ENCODE measurements at regions not wholly inside any gene's neighbourhood (a gene's known extent, or its start where the extent isn't known, plus 50 kb on each side); places are given as distances from the start of the nearest gene placed in this dataset.
"Not testable (repeated sequence)": the region's sequence is repeated elsewhere in the genome, so short reads cannot be mapped to it uniquely, and the experiment has no call there.

DNA sequence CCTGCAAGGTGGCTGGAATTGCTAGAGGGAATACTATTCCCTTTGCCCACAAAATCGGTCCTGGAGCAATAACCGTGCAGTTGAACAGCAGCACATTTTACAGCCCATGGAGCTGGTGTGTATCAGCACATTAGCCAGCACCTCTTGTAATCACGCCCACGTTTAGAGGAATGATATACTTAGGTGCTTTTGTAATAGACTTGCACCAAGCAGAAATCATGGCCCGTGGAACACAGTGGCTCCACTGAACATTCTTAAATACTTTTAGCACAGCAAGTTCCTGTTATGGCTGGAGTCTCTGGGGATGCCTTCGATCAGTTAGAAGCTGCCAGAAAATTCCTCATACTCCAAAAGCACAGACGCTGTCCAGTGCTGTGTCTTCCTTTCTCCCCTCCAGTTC is 218.1 kb upstream of the FAM78B start:
- DNase-seq (ENCODE audit: low read depth in 4 of 4, low spot score in 3 of 4): no peak

DNA sequence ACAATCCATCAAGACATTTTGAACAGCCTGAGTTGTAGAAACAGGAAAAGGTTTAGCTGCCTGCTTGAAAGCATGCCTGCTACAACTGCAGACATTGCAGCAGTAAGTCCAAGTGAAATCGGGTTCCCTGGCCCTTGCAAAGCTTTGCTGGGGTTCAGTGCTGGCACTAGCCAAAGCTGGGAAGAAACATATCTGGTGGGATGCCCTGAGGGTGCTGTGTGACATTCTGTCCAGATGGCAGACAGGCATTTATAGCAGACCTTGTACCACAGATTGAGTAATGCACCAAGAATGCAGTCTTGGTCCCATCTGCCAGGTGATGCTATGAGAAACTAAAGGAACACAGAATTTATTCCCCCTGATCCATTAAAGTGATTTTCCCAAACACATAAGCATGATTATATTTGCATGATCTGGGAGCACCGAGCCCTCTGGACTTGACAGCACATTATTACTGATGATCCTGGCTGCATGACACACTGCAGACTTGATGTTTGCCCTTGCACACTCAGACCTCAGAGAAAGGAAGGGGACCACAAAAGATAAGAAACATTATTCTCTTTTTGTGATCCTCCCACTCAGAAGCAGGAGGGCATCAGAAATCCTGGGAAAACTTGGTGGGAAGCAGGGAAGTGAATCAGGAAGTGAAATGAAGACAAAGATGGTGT is 223.7 kb upstream of the FAM78B start:
- DNase-seq (ENCODE audit: low read depth in 4 of 4, low spot score in 3 of 4): no peak

DNA sequence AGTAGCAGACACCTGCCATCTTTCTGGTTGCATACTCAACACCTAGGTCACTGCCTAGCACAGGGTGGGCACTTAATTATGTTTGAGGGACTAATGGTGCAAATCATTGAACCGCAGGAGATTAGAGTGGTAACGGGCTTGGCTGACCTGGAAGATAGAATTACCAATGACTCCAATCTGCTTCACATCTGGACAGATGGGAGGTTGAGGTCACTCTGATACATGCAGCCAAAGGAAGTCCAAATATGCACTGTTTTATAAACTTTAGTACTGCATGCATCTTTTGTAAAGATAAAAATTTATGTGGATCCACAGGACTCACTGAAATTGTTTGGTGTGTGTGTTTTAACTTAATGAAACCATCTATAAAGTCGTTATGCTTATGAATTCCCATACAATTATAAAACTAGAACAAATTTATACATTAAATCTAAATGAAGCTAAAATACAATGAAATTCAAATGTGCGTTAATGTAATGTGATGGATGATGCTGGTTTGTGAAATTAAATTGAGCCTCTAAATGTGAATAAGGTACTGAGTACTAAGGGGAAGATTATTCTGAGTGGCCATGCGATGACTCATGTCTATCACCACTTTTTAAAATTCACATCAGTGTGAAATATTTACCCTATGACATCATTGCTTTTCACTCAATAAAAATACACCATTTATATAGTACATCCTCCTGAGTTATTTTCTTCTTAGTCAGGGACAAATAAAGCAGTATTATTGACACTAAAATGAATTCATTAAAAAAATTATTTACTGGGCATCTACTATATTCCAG is 224.7 kb upstream of the FAM78B start:
- no peak for DNase-seq (ENCODE audit: low read depth in 4 of 4, low spot score in 3 of 4)

DNA sequence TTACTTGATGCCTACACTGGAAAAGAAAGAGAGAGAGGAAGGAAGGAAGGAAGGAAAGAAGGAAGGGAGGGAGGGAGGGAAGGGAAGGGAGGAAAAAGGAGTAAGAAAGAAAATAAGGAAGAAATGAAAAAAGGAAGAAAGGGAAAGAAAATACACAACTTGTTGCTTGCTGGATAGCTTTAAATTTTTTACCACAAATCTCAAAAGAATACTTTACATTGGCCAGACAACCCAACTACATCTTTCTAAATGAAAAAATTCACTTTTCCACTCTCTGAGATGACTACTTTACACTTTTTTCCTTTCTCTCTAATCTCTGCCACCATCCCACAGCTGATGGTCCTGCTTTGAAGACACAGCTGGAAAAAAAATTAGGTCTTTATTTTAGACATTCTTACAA is 228.9 kb upstream of the FAM78B start:
- no peak for DNase-seq (ENCODE audit: low read depth in 4 of 4, low spot score in 3 of 4)

DNA sequence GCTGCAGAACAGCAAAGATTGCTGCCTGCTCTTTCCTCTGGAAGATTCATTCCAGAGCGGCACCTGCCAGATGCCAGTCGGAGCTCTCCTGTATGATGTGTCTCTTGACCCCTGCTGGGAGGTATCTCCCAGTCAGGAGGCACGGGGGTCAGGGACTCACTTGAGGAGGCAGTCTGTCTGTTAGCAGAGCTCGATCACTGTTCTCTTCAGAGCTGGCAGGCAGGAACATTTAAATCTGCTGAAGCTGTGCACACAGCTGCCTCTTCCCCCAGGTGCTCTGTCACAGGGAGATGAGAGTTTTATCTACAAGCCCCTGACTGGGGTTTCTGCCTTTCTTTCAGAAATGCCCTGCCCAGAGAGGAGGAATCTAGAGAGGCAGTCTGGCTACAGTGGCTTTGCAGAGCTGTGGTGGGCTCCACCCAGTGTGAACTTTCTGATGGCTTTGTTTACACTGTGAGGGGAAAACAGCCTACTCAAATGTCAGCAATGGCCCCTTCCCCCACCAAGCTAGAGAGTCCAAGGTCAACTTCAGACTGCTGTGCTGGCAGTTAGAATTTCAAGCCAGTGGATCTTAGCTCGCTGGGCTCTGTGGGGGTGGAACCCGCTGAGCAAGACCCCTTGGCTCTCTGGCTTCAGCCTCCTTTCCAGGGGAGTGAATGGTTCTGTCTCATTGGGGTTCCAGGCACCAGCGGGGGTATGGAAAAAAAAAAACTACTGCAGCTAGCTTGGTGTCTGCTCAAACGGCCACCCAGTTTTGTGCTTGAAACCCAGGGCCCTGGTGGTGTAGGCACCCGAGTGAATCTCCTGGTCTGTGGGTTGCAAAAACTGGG is 242.7 kb upstream of the FAM78B start:
- DNase-seq (ENCODE audit: low read depth in 4 of 4, low spot score in 3 of 4): peak in 1 of 4 donors; percentile 5

DNA sequence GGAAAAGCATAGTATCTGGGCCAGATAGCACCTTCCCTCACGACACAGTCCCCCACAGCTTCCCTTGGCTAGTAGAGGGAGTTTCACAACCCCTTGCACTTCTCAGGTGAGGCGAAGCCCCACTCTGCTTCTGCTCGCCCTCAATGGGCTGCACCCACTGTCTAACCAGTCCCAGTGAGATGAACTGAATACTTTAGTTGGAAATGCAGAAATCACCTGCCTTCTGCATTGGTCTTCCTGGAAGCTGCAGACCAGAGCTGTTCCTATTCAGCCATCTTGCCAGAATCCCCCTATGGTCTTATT is 243.2 kb upstream of the FAM78B start:
- no peak for DNase-seq (ENCODE audit: low read depth in 4 of 4, low spot score in 3 of 4)

DNA sequence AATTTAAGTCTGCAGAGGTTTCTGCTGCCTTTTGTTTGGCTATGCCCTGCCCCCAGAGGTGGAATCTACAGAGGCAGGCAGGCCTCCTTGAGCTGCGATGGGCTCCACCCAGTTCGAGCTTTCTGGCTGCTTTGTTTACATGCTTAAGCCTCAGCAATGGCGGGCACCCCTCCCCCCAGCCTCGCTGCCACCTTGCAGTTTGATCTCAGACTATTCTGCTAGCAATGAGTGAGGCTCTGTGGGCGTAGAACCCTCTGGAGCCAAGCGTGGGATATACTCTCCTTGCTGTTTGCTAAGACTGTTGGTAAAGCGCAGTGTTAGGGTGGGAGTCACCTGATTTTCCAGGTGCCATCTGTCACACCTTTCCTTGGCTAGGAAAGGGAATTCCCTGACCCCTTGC is 250.0 kb upstream of the FAM78B start:
- not testable (repeated sequence) for DNase-seq (ENCODE audit: low read depth in 4 of 4, low spot score in 3 of 4)

DNA sequence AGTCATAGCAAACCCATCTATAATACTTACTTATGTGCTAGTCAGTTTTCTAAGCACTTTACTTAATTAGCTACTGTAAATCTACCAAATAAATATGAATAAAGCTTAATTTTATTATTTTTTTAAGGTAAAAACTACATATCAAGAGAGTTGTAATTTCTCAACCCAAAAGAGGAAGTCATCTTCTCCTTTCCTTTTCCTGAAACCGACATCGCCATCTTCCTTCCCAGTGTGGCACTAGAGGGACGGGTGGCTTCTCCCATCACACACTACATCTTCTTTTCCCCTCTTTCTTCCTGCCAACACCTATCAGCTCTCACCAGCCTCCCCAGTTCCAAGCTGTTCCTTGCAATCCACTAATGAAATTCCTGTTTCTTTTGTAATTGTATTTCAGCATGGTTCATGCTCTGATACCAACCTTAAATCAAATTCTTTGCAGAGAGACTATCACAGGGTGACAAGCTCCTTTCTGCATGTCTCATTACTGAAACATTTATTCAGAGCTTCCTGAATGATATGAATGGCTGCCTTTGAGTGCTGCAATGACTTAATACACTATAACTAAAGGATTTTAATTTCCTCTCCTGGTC is 251.6 kb upstream of the FAM78B start:
- no peak for DNase-seq (ENCODE audit: low read depth in 4 of 4, low spot score in 3 of 4)

DNA sequence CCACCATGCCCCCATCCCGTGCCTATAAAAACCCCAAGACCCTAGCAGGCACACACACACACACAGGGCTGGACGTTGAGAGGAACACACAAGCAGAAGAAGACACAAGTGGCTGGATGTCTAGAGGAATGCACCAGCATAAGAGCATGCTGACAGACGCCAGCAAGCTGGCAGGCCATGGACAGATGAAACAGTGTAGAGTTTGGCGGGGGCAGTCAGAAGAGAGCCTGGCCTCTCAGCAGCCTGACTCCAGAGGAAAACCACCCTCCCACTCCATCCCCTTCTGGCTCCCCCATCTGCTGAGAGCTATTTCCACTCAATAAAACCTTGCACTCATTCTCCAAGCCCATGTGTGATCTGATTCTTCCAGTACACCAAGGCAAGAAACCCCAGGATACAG is 255.8 kb upstream of the FAM78B start:
- not testable (repeated sequence) for DNase-seq (ENCODE audit: low read depth in 4 of 4, low spot score in 3 of 4)

DNA sequence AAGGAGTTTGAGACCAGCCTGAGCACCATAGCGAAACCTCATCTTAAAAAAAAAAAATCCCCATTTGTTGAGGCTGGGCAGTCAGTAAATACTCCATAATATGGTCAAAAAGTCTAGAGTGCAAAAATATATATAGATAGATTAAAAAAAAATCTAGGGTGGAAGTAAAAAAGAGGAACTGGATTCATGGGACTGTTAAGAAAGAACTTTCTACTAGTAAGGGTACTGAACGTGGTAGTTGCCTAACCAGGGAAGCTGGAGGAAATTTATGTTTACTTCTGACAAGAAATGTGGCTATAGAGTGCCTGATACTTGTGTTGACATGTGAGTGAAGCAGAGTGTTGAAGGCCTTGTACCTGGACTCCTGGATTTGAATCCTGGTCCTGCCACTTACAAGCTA is 265.9 kb upstream of the FAM78B start:
- no peak for DNase-seq (ENCODE audit: low read depth in 4 of 4, low spot score in 3 of 4)

DNA sequence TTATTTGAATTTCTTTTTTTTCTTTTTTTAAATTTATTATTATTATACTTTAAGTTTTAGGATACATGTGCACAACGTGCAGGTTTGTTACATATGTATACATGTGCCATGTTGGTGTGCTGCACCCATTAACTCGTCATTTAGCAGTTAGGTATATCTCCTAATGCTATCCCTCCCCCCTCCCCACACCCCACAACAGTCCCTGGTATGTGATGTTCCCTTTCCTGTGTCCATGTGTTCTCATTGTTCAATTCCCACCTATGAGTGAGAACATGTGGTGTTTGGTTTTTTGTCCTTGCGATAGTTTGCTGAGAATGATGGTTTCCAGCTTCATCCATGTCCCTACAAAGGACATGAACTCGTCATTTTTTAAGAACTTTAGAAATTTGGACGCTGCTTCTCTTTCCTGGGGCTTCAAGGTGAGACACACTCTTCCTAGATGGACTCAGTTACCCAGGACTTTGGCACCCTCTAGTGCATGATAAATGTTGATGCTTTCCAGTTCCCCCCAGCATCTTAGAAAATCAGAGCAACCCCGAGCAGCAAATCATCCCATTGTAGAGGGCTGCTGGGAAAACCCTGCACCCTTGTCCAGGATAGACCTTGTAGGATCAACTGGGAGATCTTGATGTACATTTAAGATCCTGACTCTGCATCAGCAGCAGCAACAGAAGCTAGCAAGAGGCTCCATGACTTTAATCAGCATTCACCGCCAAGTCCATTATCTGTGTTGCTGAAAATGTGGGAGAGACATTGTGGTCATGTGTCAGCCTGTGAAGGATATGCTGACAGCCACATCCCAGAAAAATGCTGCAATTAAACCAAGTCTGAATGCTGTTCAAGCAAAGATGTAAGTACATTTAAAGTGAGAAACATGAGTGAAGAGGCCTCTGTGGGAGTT is 266.9 kb upstream of the FAM78B start:
- peak in 3 of 4 donors; percentile 4 to 17 (median 5) for DNase-seq (ENCODE audit: low read depth in 4 of 4, low spot score in 3 of 4)

DNA sequence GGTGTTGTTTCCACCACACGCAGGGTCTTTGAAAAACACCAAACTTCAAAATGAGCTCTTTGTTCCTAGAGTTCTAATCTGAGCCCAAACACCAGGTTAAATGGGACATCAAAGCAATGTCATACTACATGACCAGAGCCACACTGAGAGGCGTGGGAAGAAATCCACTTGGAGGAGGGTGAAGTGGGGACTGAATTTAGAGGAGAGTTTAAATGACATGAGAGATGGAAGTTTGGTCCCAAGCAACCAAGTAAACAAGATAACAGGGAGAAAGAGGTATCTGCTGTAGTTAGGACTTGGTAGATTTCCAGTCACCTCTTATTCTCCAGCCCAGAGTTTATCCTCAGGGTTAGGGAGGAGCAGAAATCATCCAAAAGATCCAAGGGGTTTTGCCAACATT is 290.9 kb upstream of the FAM78B start:
- no peak for DNase-seq (ENCODE audit: low read depth in 4 of 4, low spot score in 3 of 4)

DNA sequence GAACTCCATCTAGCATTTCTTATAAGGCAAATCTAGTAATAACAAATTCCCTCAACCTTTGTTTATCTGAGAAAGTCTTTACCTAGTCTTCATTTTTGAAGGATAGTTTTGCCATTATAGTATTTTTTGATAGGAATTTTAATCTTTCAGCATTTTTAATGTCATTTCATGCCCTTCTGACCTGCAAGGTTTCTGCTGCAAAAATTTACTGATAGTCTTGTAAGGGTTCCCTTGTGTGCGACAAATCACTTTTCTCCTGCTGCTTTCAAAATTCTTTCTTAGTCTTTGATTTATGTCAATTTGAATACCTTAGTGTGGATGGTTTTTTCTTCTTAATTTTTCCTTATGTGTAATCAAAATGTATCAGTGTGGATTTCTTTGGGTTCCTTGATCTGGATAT is 297.5 kb upstream of the FAM78B start:
- no peak for DNase-seq (ENCODE audit: low read depth in 4 of 4, low spot score in 3 of 4)

DNA sequence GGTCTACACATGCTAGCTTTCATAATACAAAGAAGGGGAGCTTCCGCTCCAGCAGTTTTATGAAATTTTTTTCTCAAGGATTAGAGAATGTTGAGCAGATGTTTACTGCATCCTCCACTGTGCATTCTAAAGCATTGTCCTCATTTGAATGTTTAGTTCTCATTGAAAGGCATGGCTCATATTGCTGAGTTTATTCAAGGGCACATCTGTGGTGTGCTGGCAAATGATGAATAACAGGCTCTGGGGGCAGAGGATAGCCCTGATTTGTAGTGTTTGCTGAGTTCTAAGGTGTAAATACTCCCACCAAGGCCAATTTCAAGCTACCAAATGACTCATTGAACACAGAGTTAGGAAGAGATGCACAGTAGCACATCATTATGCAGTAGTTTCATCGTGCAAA is 303.2 kb upstream of the FAM78B start:
- DNase-seq (ENCODE audit: low read depth in 4 of 4, low spot score in 3 of 4): no peak

DNA sequence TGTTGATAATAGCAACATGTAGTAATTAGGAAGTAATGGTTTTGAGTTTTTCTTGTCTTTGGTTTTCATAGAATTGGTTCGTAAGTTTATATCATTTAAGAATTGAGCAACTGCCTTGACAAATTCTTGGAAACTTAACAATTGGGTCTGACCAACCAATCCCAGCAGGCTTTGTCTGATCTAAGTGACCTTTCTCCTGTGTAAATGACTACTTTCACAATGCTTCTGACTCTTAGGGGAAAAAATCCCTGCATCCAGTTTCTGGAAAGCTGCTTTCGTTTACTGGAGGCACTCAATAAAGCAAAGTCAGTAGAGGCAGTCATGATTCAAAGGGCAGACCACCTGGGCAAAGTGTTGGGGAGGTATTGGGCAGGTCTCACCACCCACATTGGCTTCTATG is 303.6 kb upstream of the FAM78B start:
- DNase-seq (ENCODE audit: low read depth in 4 of 4, low spot score in 3 of 4): no peak

DNA sequence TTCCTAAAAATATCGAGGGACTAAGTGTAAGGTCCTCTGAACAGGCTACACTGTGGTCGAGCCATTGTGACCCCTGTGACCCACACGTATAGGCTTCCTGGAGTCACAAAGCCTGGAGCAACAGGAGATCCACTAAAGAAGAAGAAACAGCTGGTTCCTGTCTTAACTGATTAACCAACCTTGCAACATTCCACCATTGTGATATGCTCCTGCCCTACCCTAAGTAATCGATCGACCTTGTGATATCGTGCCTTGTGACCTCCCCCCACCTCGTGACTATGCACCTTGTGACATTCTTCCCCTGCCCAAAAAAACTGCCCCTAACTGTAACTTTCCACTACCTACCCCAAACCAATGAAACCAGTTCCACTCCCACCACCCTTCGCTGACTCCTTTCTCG is 304.6 kb upstream of the FAM78B start:
- DNase-seq (ENCODE audit: low read depth in 4 of 4, low spot score in 3 of 4): no peak

DNA sequence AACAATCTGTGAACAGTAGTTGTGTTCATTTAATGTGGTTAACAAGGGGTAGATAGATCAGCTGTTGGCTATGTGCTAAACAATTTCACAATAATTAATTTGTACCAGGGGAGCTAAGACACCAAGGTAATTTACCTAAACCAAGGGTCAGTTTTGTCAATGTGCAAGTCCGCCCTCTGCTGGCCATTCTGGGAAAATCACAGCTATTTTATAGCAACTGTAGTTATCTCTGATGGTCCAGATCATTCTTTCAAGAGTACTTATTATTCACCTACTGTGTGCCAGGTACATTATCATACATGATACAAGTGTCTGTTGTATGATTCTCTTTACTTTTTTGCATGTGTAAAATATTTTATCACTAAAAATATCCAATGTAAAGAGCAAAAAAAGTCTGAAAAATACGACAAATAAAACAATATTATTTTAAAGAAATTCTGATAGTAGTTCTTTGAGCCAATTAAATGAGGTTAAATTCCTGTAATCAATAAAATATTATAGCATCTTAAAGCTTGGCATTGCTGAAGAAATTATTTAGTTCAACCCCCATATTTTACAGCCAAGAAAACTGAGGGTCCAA is 312.3 kb upstream of the FAM78B start:
- peak in 3 of 4 donors; percentile 18 to 22 (median 20) for DNase-seq (ENCODE audit: low read depth in 4 of 4, low spot score in 3 of 4)

DNA sequence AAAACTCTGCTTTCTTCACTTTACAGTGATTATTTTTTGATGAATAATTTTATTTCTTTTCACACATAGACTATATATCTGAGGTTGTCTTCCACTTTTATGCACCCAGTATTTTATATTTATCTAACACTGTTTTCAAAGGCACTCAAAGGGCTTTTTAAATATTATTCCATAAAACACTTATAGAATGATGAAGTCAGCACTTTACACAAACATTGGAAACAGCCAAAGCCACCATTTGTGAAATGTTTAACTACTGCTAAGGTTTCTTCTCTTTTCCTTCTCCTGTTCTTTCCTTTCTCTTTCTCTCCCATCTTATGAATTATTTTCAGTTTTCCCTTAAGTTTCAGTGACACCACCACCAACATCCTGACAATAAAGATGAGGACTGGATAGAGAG is 317.7 kb upstream of the FAM78B start:
- DNase-seq (ENCODE audit: low read depth in 4 of 4, low spot score in 3 of 4): no peak

DNA sequence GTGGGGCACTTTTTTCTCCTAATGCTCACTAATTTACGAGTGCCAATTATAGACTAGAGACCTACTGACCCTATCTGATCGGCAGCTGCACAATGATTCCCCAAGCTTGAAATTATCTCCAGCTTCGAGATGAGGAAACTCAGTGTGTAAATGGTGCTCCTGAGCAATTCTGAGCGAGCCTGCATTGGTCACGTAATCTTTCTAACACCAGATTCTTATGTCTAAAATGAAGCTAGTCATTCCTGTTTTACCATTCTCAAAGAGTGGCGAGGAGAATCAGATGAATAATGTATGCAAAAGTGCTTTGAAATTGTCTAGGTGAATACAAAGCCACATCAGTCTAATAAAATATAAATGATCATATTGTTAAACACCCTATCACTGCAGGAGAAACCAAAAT is 318.1 kb upstream of the FAM78B start:
- DNase-seq (ENCODE audit: low read depth in 4 of 4, low spot score in 3 of 4): no peak

DNA sequence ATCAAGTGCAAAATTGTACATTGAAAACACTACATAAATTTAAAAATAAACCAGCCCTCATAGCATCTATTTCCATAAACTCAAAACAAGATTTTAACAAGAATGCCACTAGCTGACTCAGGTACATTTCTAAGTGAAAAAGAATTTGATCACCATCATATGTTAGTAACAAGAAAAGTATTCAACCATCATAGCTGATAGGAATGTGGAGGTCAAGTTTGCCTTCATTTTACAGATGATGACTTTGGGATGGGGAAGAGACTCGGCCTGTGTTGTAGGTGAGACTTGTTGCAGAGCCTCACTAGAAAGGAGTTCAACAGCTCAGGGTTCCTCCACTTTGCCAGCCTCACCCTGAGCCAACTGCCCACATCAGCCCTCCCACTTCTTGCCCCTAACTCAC is 318.8 kb upstream of the FAM78B start:
- no peak for DNase-seq (ENCODE audit: low read depth in 4 of 4, low spot score in 3 of 4)

Measured in right renal pelvis (tissue), 4 donors.